ENCODE measurements at regions not wholly inside any gene's neighbourhood (a gene's known extent, or its start where the extent isn't known, plus 50 kb on each side); places are given as distances from the start of the nearest gene placed in this dataset.

GRCh38 chr6:3620389-3620788 is 131.1 kb downstream of the PXDC1 start:
- no peak for TF ChIP-seq CTCF (IDR thresholded peaks at IDR 0.05 in 2 of 3, conservative IDR thresholded peaks at IDR 0.05 in 1 of 3; ENCODE audit: control insufficient read depth in 2 of 3, extremely low read depth in 1 of 3, insufficient read depth in 1 of 3, low read depth in 3 of 3, low read length in 3 of 3)
- TF ChIP-seq EZH2 (IDR thresholded peaks at IDR 0.05; ENCODE audit: borderline replicate concordance, control insufficient read depth, low read depth, low read length): no peak
- no peak for TF ChIP-seq FOS (IDR thresholded peaks at IDR 0.05; ENCODE audit: borderline replicate concordance, extremely low read depth, insufficient read length)
- TF ChIP-seq ZNF384 (IDR thresholded peaks at IDR 0.05; ENCODE audit: borderline replicate concordance, low read depth, low read length): no peak
- TF ChIP-seq JUNB (IDR thresholded peaks at IDR 0.05): no peak
- no peak for TF ChIP-seq ATF7 (IDR thresholded peaks at IDR 0.05; ENCODE audit: low read depth)
- no peak for TF ChIP-seq PKNOX1 (IDR thresholded peaks at IDR 0.05)
- TF ChIP-seq RAD21 (IDR thresholded peaks at IDR 0.05; ENCODE audit: insufficient read depth, low read depth, low read length): no peak
- TF ChIP-seq NRF1 (conservative IDR thresholded peaks at IDR 0.05; ENCODE audit: low read depth, low read length): no peak
- TF ChIP-seq CEBPB (IDR thresholded peaks at IDR 0.05; ENCODE audit: borderline replicate concordance in 1 of 2, low read depth in 2 of 2, low read length in 2 of 2): no peak
- no peak for TF ChIP-seq EP300 (IDR thresholded peaks at IDR 0.05; ENCODE audit: borderline replicate concordance in 1 of 2, control insufficient read depth in 1 of 2, low read depth in 2 of 2, low read length in 2 of 2)
- no peak for TF ChIP-seq NR2C2 (IDR thresholded peaks at IDR 0.05; ENCODE audit: borderline replicate concordance, control insufficient read depth, insufficient read length, low read depth)

Data from GM12878 (cell line).